BJ (cell line): ENCODE measurements at regions not wholly inside any gene's neighbourhood (a gene's known extent, or its start where the extent isn't known, plus 50 kb on each side); places are given as distances from the start of the nearest gene placed in this dataset.

Experiments used
- CTCF ChIA-PET: fragments of 350-600 bp; formaldehyde crosslinking; extraction: SDS; loops from one replicate; lab custom pipeline; 2021; ENCODE audit warnings: antibody characterized with exemption, inconsistent platforms; lab: Yijun Ruan, JAX
- POLR2A ChIA-PET: fragments of 300-600 bp; sonication (Branson Sonifier 250); formaldehyde crosslinking; extraction: SDS; loops from one replicate; lab custom pipeline; 2021; ENCODE audit warnings: antibody characterized with exemption; lab: Charles Lee
- DNase-seq: peaks from one replicate; pipeline ENCODE4 v3.0.0-alpha.2; 2011; ENCODE audit warnings: low read depth
- H3K27me3 ChIP-seq: 2 replicates; pipeline ENCODE4 v1.6.0; 2011; ENCODE audit warnings: low read length; ENCODE audit not compliant: control insufficient read depth, insufficient read depth
- H3K36me3 ChIP-seq: 2 replicates; pipeline ENCODE4 v1.5.1; 2011; ENCODE audit warnings: low read length; ENCODE audit not compliant: control insufficient read depth, insufficient read depth
- H3K4me3 ChIP-seq: 2 replicates; pipeline ENCODE4 v1.5.1; 2011; ENCODE audit warnings: low read depth, mild to moderate bottlenecking, control low read depth, low read length
- CTCF ChIP-seq: IDR thresholded peaks from 2 replicates; pipeline ENCODE4 v1.5.1; 2011; ENCODE audit warnings: low read depth, mild to moderate bottlenecking, control low read depth, inconsistent platforms, low read length, moderate library complexity; ENCODE audit not compliant: insufficient read depth

- POLR2A ChIA-PET = no interaction called here
- TF ChIP-seq CTCF = no peak
- no peak for DNase-seq
- peaks cover 5% of the 10 kb centered on the region; the same call in 1 of the 2 replicates for H3K27me3 ChIP-seq
- CTCF ChIA-PET = interaction anchor here (1.2 kb wide), 1 partner anchor 9 kb away, joined by 3 read pairs; no protein-coding TSS in a partner anchor
- H3K36me3 ChIP-seq = no peaks in the 10 kb centered on the region
- H3K4me3 ChIP-seq = no peak overlapping the region
Observed at GRCh38 chr7:1345796-1346755, 113.2 kb downstream of the MICALL2 start.

- TF ChIP-seq CTCF = no peak
- ChIA-PET CTCF (interaction anchor here (1.2 kb wide), 1 partner anchor 10 kb away, joined by 3 read pairs; no protein-coding TSS in a partner anchor), POLR2A (no interaction called here)
- DNase-seq = no peak
- no peak overlapping the region for H3K4me3 ChIP-seq
- H3K36me3 ChIP-seq = no peaks in the 10 kb centered on the region
- H3K27me3 ChIP-seq = peaks cover 5% of the 10 kb centered on the region; the same call in 1 of the 2 replicates
Observed at GRCh38 chr7:1346851-1347250, 112.4 kb downstream of the MICALL2 start.

- TF ChIP-seq CTCF = no peak
- Histone ChIP-seq H3K36me3 (no peaks in the 10 kb centered on the region), H3K27me3 (peaks cover 5% of the 10 kb centered on the region; the same call in 1 of the 2 replicates), H3K4me3 (no peak overlapping the region)
- CTCF ChIA-PET = interaction anchor here (0.9 kb wide), 1 partner anchor 154 kb away, joined by 3 read pairs; no protein-coding TSS in a partner anchor
- POLR2A ChIA-PET = no interaction called here
- no peak for DNase-seq
Observed at GRCh38 chr7:1348096-1348822, 111.0 kb downstream of the MICALL2 start.

GRCh38 chr7:1348823-1349335 is 110.4 kb downstream of the MICALL2 start:
- Histone ChIP-seq H3K36me3 (no peaks in the 10 kb centered on the region), H3K27me3 (peaks cover 5% of the 10 kb centered on the region; the same call in 1 of the 2 replicates), H3K4me3 (no peak overlapping the region)
- no peak for TF ChIP-seq CTCF
- CTCF ChIA-PET = no interaction called here
- POLR2A ChIA-PET = no interaction called here
- no peak for DNase-seq
